ENCODE measurements at regions not wholly inside any gene's neighbourhood (a gene's known extent, or its start where the extent isn't known, plus 50 kb on each side); places are given as distances from the start of the nearest gene placed in this dataset.

GRCh38 chr7:67724955-67725354 is 728.3 kb downstream of the TYW1 start:
- Histone ChIP-seq H3K27me3 (ENCODE audit: control insufficient read depth, insufficient read depth, low read length) (no peaks in the 10 kb centered on the region), H3K4me1 (ENCODE audit: control insufficient read depth, insufficient read depth, low read length) (no peaks in the 10 kb centered on the region), H3K9ac (ENCODE audit: low read length) (no peak overlapping the region), H3K4me3 (ENCODE audit: low read length) (no peak overlapping the region), H3K9me3 (ENCODE audit: control insufficient read depth, low read length) (no peaks in the 10 kb centered on the region), H3K36me3 (ENCODE audit: control insufficient read depth, insufficient read depth, low read length) (no peaks in the 10 kb centered on the region)

GRCh38 chr7:67725423-67725822 is 728.8 kb downstream of the TYW1 start:
- Histone ChIP-seq H3K36me3 (ENCODE audit: control insufficient read depth, insufficient read depth, low read length) (no peaks in the 10 kb centered on the region), H3K27me3 (ENCODE audit: control insufficient read depth, insufficient read depth, low read length) (no peaks in the 10 kb centered on the region), H3K9ac (ENCODE audit: low read length) (no peak overlapping the region), H3K9me3 (ENCODE audit: control insufficient read depth, low read length) (no peaks in the 10 kb centered on the region), H3K4me1 (ENCODE audit: control insufficient read depth, insufficient read depth, low read length) (no peaks in the 10 kb centered on the region), H3K4me3 (ENCODE audit: low read length) (no peak overlapping the region)

GRCh38 chr7:67729771-67730170 is 733.1 kb downstream of the TYW1 start:
- no peak overlapping the region for H3K9ac ChIP-seq (ENCODE audit: low read length)
- H3K36me3 ChIP-seq (ENCODE audit: control insufficient read depth, insufficient read depth, low read length), result no peaks in the 10 kb centered on the region
- no peaks in the 10 kb centered on the region for H3K27me3 ChIP-seq (ENCODE audit: control insufficient read depth, insufficient read depth, low read length)
- H3K4me1 ChIP-seq (ENCODE audit: control insufficient read depth, insufficient read depth, low read length), result no peaks in the 10 kb centered on the region
- no peak overlapping the region for H3K4me3 ChIP-seq (ENCODE audit: low read length)
- H3K9me3 ChIP-seq (ENCODE audit: control insufficient read depth, low read length), result no peaks in the 10 kb centered on the region

GRCh38 chr7:67731704-67732103 is 735.1 kb downstream of the TYW1 start:
- no peaks in the 10 kb centered on the region for H3K4me1 ChIP-seq (ENCODE audit: control insufficient read depth, insufficient read depth, low read length)
- H3K4me3 ChIP-seq (ENCODE audit: low read length), result no peak overlapping the region
- H3K36me3 ChIP-seq (ENCODE audit: control insufficient read depth, insufficient read depth, low read length), result no peaks in the 10 kb centered on the region
- no peak overlapping the region for H3K9ac ChIP-seq (ENCODE audit: low read length)
- no peaks in the 10 kb centered on the region for H3K27me3 ChIP-seq (ENCODE audit: control insufficient read depth, insufficient read depth, low read length)
- no peaks in the 10 kb centered on the region for H3K9me3 ChIP-seq (ENCODE audit: control insufficient read depth, low read length)

GRCh38 chr7:67732898-67733297 is 736.3 kb downstream of the TYW1 start:
- Histone ChIP-seq H3K9ac (ENCODE audit: low read length) (no peak overlapping the region), H3K36me3 (ENCODE audit: control insufficient read depth, insufficient read depth, low read length) (no peaks in the 10 kb centered on the region), H3K4me1 (ENCODE audit: control insufficient read depth, insufficient read depth, low read length) (no peaks in the 10 kb centered on the region), H3K27me3 (ENCODE audit: control insufficient read depth, insufficient read depth, low read length) (no peaks in the 10 kb centered on the region), H3K4me3 (ENCODE audit: low read length) (no peak overlapping the region), H3K9me3 (ENCODE audit: control insufficient read depth, low read length) (no peaks in the 10 kb centered on the region)

- Histone ChIP-seq H3K36me3 (ENCODE audit: control insufficient read depth, insufficient read depth, low read length) (no peaks in the 10 kb centered on the region), H3K9me3 (ENCODE audit: control insufficient read depth, low read length) (no peaks in the 10 kb centered on the region), H3K4me1 (ENCODE audit: control insufficient read depth, insufficient read depth, low read length) (no peaks in the 10 kb centered on the region), H3K27me3 (ENCODE audit: control insufficient read depth, insufficient read depth, low read length) (no peaks in the 10 kb centered on the region), H3K4me3 (ENCODE audit: low read length) (no peak overlapping the region), H3K9ac (ENCODE audit: low read length) (no peak overlapping the region)
Observed at GRCh38 chr7:67738145-67738544, 741.5 kb downstream of the TYW1 start.

- H3K4me3 ChIP-seq (ENCODE audit: low read length), result no peak overlapping the region
- no peaks in the 10 kb centered on the region for H3K9me3 ChIP-seq (ENCODE audit: control insufficient read depth, low read length)
- no peaks in the 10 kb centered on the region for H3K27me3 ChIP-seq (ENCODE audit: control insufficient read depth, insufficient read depth, low read length)
- no peak overlapping the region for H3K9ac ChIP-seq (ENCODE audit: low read length)
- no peaks in the 10 kb centered on the region for H3K4me1 ChIP-seq (ENCODE audit: control insufficient read depth, insufficient read depth, low read length)
- H3K36me3 ChIP-seq (ENCODE audit: control insufficient read depth, insufficient read depth, low read length), result no peaks in the 10 kb centered on the region
Observed at GRCh38 chr7:67738958-67739357, 742.3 kb downstream of the TYW1 start.

GRCh38 chr7:67743501-67743900 is 746.9 kb downstream of the TYW1 start:
- no peaks in the 10 kb centered on the region for H3K27me3 ChIP-seq (ENCODE audit: control insufficient read depth, insufficient read depth, low read length)

GRCh38 chr7:67752227-67752626 is 755.6 kb downstream of the TYW1 start:
- Histone ChIP-seq H3K9me3 (ENCODE audit: control insufficient read depth, low read length) (no peaks in the 10 kb centered on the region), H3K36me3 (ENCODE audit: control insufficient read depth, insufficient read depth, low read length) (no peaks in the 10 kb centered on the region), H3K4me3 (ENCODE audit: low read length) (no peak overlapping the region), H3K27me3 (ENCODE audit: control insufficient read depth, insufficient read depth, low read length) (no peaks in the 10 kb centered on the region), H3K9ac (ENCODE audit: low read length) (no peak overlapping the region), H3K4me1 (ENCODE audit: control insufficient read depth, insufficient read depth, low read length) (no peaks in the 10 kb centered on the region)

More at GRCh38 chr7:67743501-67743900, 746.9 kb downstream of the TYW1 start:
- H3K9me3 ChIP-seq (ENCODE audit: control insufficient read depth, low read length), result no peaks in the 10 kb centered on the region
- no peaks in the 10 kb centered on the region for H3K4me1 ChIP-seq (ENCODE audit: control insufficient read depth, insufficient read depth, low read length)
- no peak overlapping the region for H3K9ac ChIP-seq (ENCODE audit: low read length)
- no peaks in the 10 kb centered on the region for H3K36me3 ChIP-seq (ENCODE audit: control insufficient read depth, insufficient read depth, low read length)
- H3K4me3 ChIP-seq (ENCODE audit: low read length), result no peak overlapping the region

- Histone ChIP-seq H3K4me3 (ENCODE audit: low read length) (no peak overlapping the region), H3K36me3 (ENCODE audit: control insufficient read depth, insufficient read depth, low read length) (no peaks in the 10 kb centered on the region), H3K9me3 (ENCODE audit: control insufficient read depth, low read length) (no peaks in the 10 kb centered on the region), H3K27me3 (ENCODE audit: control insufficient read depth, insufficient read depth, low read length) (no peaks in the 10 kb centered on the region), H3K9ac (ENCODE audit: low read length) (no peak overlapping the region), H3K4me1 (ENCODE audit: control insufficient read depth, insufficient read depth, low read length) (no peaks in the 10 kb centered on the region)
Observed at GRCh38 chr7:67753891-67754290, 757.3 kb downstream of the TYW1 start.

GRCh38 chr7:67754651-67755050 is 758.0 kb downstream of the TYW1 start:
- H3K36me3 ChIP-seq (ENCODE audit: control insufficient read depth, insufficient read depth, low read length), result no peaks in the 10 kb centered on the region
- H3K4me3 ChIP-seq (ENCODE audit: low read length), result no peak overlapping the region
- no peaks in the 10 kb centered on the region for H3K9me3 ChIP-seq (ENCODE audit: control insufficient read depth, low read length)
- no peaks in the 10 kb centered on the region for H3K4me1 ChIP-seq (ENCODE audit: control insufficient read depth, insufficient read depth, low read length)
- no peaks in the 10 kb centered on the region for H3K27me3 ChIP-seq (ENCODE audit: control insufficient read depth, insufficient read depth, low read length)
- H3K9ac ChIP-seq (ENCODE audit: low read length), result no peak overlapping the region

GRCh38 chr7:67758551-67758950 is 761.9 kb downstream of the TYW1 start:
- Histone ChIP-seq H3K9ac (ENCODE audit: low read length) (no peak overlapping the region), H3K4me1 (ENCODE audit: control insufficient read depth, insufficient read depth, low read length) (no peaks in the 10 kb centered on the region), H3K4me3 (ENCODE audit: low read length) (no peak overlapping the region), H3K36me3 (ENCODE audit: control insufficient read depth, insufficient read depth, low read length) (no peaks in the 10 kb centered on the region), H3K27me3 (ENCODE audit: control insufficient read depth, insufficient read depth, low read length) (no peaks in the 10 kb centered on the region), H3K9me3 (ENCODE audit: control insufficient read depth, low read length) (no peaks in the 10 kb centered on the region)

- Histone ChIP-seq H3K27me3 (ENCODE audit: control insufficient read depth, insufficient read depth, low read length) (no peaks in the 10 kb centered on the region), H3K4me1 (ENCODE audit: control insufficient read depth, insufficient read depth, low read length) (no peaks in the 10 kb centered on the region), H3K36me3 (ENCODE audit: control insufficient read depth, insufficient read depth, low read length) (no peaks in the 10 kb centered on the region), H3K9ac (ENCODE audit: low read length) (no peak overlapping the region), H3K4me3 (ENCODE audit: low read length) (no peak overlapping the region), H3K9me3 (ENCODE audit: control insufficient read depth, low read length) (no peaks in the 10 kb centered on the region)
Observed at GRCh38 chr7:67760971-67761370, 764.3 kb downstream of the TYW1 start.
